Nephron progenitor cell (in vitro differentiated cells): ENCODE measurements at regions not wholly inside any gene's neighbourhood (a gene's known extent, or its start where the extent isn't known, plus 50 kb on each side); places are given as distances from the start of the nearest gene placed in this dataset.
A peak's percentile ranks its signal among the peaks of the same experiment; 100 is the strongest.

Source experiments
- DNase-seq: peaks from one replicate; pipeline ENCODE4 v3.0.0; 2021
- H3K27ac Mint-ChIP-seq: 2 replicates; pipeline ENCODE4 v1.8.0; 2021; ENCODE audit warnings: mild to moderate bottlenecking, moderate library complexity, mixed read lengths
- H3K27me3 Mint-ChIP-seq: 2 replicates; pipeline ENCODE4 v1.8.0; 2021; ENCODE audit warnings: mild to moderate bottlenecking, low read depth, mixed read lengths; ENCODE audit not compliant: poor library complexity
- H3K36me3 Mint-ChIP-seq: 2 replicates; pipeline ENCODE4 v1.8.0; 2021; ENCODE audit warnings: low read depth, mixed read lengths
- H3K4me1 Mint-ChIP-seq: 2 replicates; pipeline ENCODE4 v1.8.0; 2021; ENCODE audit warnings: mixed read lengths
- H3K4me3 Mint-ChIP-seq: 2 replicates; pipeline ENCODE4 v1.8.0; 2021; ENCODE audit warnings: mild to moderate bottlenecking, moderate library complexity, mixed read lengths
- H3K9me3 Mint-ChIP-seq: 2 replicates; pipeline ENCODE4 v1.8.0; 2021; ENCODE audit warnings: mild to moderate bottlenecking, moderate library complexity, mixed read lengths
- TF ChIP-seq, protein P1 (sequence below): fragments of 200-600 bp; sonication (generic); IDR thresholded peaks from 2 replicates; pipeline ENCODE4 v1.5.0; 2021; ENCODE audit warnings: antibody characterized with exemption

DNA sequence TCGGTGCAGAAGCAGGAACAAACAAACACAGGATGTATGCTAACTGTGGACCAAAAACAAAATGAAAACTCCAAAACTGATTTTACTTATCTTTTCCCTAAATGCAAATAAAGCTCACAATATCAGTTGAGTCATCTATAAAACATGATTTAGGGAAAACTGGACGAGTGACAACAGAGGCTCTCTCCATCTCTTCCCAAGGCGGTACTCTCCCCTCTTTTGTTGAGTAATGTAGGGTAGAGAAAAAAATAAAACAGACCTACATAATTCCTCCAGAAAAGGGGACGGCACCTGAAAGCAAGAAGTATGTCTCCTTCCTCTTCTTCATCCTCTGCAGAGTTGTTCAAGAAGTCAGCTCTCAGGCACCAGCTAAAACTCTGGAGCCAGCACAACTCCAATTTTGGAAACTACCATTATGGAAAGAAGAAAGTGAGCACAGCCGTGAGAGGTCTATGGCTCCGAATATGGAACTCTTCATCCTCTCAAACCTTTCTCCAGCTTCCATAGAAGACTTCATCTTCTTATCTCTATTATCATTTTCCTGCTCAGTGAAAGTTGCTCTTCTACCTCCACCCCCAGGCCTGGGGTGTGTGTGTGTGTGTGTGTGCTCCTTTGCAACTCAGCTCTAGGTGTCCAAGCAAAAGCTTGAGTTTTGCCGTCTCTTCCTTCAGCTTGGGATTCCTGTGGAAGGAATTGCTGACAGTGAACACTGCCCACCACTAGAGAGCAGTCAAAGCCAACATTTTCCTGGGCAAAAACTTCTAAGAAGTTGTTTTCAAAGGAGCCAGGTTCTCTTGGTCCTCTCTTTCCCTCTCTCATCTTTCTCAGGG lies 155.4 kb downstream of the DIO2 start:
- H3K27ac Mint-ChIP-seq: no peak overlapping the region
- TF ChIP-seq, protein P1, sequence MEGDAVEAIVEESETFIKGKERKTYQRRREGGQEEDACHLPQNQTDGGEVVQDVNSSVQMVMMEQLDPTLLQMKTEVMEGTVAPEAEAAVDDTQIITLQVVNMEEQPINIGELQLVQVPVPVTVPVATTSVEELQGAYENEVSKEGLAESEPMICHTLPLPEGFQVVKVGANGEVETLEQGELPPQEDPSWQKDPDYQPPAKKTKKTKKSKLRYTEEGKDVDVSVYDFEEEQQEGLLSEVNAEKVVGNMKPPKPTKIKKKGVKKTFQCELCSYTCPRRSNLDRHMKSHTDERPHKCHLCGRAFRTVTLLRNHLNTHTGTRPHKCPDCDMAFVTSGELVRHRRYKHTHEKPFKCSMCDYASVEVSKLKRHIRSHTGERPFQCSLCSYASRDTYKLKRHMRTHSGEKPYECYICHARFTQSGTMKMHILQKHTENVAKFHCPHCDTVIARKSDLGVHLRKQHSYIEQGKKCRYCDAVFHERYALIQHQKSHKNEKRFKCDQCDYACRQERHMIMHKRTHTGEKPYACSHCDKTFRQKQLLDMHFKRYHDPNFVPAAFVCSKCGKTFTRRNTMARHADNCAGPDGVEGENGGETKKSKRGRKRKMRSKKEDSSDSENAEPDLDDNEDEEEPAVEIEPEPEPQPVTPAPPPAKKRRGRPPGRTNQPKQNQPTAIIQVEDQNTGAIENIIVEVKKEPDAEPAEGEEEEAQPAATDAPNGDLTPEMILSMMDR: peak; percentile 71
- H3K4me1 Mint-ChIP-seq: peaks cover 5% of the 10 kb centered on the region
- H3K4me3 Mint-ChIP-seq: no peak overlapping the region
- peaks cover 9% of the 10 kb centered on the region for H3K9me3 Mint-ChIP-seq
- H3K36me3 Mint-ChIP-seq: no peaks in the 10 kb centered on the region
- peak; percentile 37 for DNase-seq
- H3K27me3 Mint-ChIP-seq: no peaks in the 10 kb centered on the region

DNA sequence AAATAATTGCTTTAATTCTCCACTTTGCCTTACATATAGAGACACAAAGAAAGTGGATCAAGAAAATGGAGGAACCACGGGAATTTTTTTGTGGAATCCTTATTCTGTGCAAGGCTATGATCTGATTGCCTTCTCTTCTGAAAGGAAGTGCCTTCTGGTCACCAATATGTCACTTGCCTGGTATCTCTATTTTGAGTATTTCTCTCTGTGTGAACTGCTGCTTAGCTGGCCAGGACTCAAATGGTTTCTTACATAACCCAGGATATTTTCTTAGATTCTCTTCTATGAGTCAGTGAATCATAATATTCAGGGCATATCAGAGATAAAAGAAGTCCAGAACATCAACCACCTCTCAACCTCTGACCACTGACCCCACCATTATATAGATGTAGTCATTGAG lies 156.1 kb downstream of the DIO2 start:
- H3K27me3 Mint-ChIP-seq: no peaks in the 10 kb centered on the region

DNA sequence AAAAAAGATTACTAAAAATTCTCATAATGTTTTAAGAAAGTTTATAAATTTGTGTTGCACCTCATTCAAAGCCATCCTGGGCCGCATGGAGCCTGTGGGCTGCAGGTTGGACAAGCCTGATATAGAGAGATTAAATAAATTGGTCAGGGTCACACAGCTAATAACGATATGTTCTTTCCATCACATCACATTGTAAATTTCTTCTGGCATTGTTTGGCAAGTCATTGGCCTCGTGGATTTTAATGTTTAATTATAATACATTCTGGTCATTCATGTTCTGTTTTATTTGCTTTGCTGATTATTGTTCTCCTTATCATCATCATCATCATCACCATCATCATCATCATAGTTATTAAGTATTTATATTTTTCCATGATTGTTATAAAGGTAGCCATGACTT lies 157.3 kb downstream of the DIO2 start:
- H3K36me3 Mint-ChIP-seq: no peaks in the 10 kb centered on the region
- TF ChIP-seq, protein P1: no peak
- H3K27me3 Mint-ChIP-seq: no peaks in the 10 kb centered on the region
- H3K27ac Mint-ChIP-seq: no peak overlapping the region
- DNase-seq: no peak
- H3K4me1 Mint-ChIP-seq: peaks cover 5% of the 10 kb centered on the region
- no peak overlapping the region for H3K4me3 Mint-ChIP-seq
- peaks cover 15% of the 10 kb centered on the region for H3K9me3 Mint-ChIP-seq

More for the DNA sequence above, 156.1 kb downstream of the DIO2 start:
- no peak overlapping the region for H3K4me3 Mint-ChIP-seq
- no peak for DNase-seq
- no peak overlapping the region for H3K27ac Mint-ChIP-seq
- H3K36me3 Mint-ChIP-seq: no peaks in the 10 kb centered on the region
- peaks cover 5% of the 10 kb centered on the region for H3K4me1 Mint-ChIP-seq
- TF ChIP-seq, protein P1: no peak
- H3K9me3 Mint-ChIP-seq: peaks cover 14% of the 10 kb centered on the region

DNA sequence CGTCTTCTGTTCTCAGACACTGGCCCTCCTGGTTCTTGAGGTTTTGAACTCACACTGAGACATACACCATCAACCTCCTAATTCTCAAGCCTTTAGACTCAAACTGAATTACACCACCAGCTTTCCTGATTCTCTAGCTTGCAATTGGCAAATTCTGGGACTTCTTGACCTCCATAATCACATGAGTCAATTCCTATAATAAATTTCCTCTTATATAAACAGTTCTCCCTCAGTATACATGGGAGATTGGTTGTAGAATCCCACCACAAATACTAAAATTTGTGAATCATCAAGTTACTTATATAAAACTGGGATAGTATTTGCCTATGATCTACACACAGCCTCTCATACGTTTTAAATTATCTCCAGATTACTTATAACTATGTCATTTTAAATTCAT lies 162.2 kb downstream of the DIO2 start:
- Mint-ChIP-seq H3K9me3 (peaks cover 21% of the 10 kb centered on the region), H3K27me3 (no peaks in the 10 kb centered on the region)

DNA sequence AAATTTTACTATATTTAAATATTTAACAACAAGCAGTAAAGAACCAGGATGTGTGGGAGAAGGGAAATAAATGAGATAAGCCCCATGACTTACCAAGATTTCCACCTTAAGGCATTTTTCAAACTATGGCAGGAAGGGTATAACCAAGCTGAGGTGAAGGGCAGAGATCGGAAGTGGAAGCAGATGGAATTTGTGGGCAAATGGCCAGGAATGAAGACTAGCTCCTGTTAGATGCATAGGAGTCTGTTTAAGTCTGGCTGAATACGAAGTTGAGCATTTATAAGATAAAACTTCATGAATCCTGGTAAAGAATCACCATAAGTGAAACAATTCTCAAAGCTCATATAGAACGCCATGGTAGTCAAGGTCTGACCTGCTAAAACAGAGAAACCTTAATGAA lies 163.5 kb downstream of the DIO2 start:
- H3K27me3 Mint-ChIP-seq: no peaks in the 10 kb centered on the region
- DNase-seq: no peak
- no peaks in the 10 kb centered on the region for H3K4me1 Mint-ChIP-seq
- TF ChIP-seq, protein P1: no peak
- no peak overlapping the region for H3K27ac Mint-ChIP-seq
- no peak overlapping the region for H3K4me3 Mint-ChIP-seq
- no peaks in the 10 kb centered on the region for H3K36me3 Mint-ChIP-seq
- H3K9me3 Mint-ChIP-seq: peaks cover 30% of the 10 kb centered on the region

More for the DNA sequence above, 162.2 kb downstream of the DIO2 start:
- H3K4me1 Mint-ChIP-seq: no peaks in the 10 kb centered on the region
- no peak overlapping the region for H3K4me3 Mint-ChIP-seq
- TF ChIP-seq, protein P1: no peak
- H3K36me3 Mint-ChIP-seq: no peaks in the 10 kb centered on the region
- no peak for DNase-seq
- H3K27ac Mint-ChIP-seq: no peak overlapping the region

DNA sequence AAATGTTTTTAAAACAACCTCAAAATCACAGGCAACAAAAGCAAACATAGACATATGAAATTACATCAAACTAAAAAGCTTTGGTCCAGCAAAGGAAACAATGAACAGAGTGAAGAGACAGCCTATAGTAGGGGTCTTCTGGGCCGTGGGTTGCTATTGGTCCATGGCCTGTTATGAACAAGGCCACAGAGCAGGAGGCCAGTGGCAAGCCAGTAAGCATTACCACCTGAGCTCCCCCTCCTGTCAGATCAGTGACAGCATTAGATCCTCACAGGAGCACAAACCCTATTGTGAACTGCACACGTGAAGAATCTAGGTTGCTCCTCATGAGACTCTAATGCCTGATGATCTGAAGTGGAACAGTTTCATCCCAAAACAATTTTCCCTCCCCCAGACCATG lies 174.0 kb downstream of the DIO2 start:
- Mint-ChIP-seq H3K27ac (no peak overlapping the region), H3K36me3 (no peaks in the 10 kb centered on the region), H3K9me3 (peaks cover 50% of the 10 kb centered on the region), H3K27me3 (no peaks in the 10 kb centered on the region), H3K4me3 (no peak overlapping the region), H3K4me1 (no peaks in the 10 kb centered on the region)
- DNase-seq: no peak
- TF ChIP-seq, protein P1: no peak
